ENCODE measurements at regions not wholly inside any gene's neighbourhood (a gene's known extent, or its start where the extent isn't known, plus 50 kb on each side); places are given as distances from the start of the nearest gene placed in this dataset.
A peak's percentile ranks its signal among the peaks of the same experiment; 100 is the strongest.

- Mint-ChIP-seq H3K4me1 (ENCODE audit: low read depth) (peaks cover 9% of the 10 kb centered on the region), H3K27ac (no peak overlapping the region), H3K9me3 (no peaks in the 10 kb centered on the region), H3K27me3 (ENCODE audit: low read depth) (peaks cover 24% of the 10 kb centered on the region), H3K36me3 (ENCODE audit: insufficient read depth in 2 of 2) (no peaks in the 10 kb centered on the region), H3K4me3 (no peak overlapping the region)
- ATAC-seq (replicated peaks in 1 of 2) = no peak
- DNase-seq = no peak
Observed at GRCh38 chr20:58022711-58023110, 205.7 kb downstream of the ANKRD60 start.

- no peaks in the 10 kb centered on the region for H3K36me3 Mint-ChIP-seq (ENCODE audit: insufficient read depth in 2 of 2)
- H3K4me3 Mint-ChIP-seq = no peak overlapping the region
- ATAC-seq (replicated peaks in 1 of 2) (no peak), DNase-seq (no peak)
- no peaks in the 10 kb centered on the region for H3K9me3 Mint-ChIP-seq
- peaks cover 33% of the 10 kb centered on the region for H3K27me3 Mint-ChIP-seq (ENCODE audit: low read depth)
- peaks cover 17% of the 10 kb centered on the region for H3K4me1 Mint-ChIP-seq (ENCODE audit: low read depth)
- H3K27ac Mint-ChIP-seq = no peak overlapping the region
Observed at GRCh38 chr20:58021481-58021880, 207.0 kb downstream of the ANKRD60 start.

- no peaks in the 10 kb centered on the region for H3K9me3 Mint-ChIP-seq
- H3K27ac Mint-ChIP-seq = no peak overlapping the region
- DNase-seq (no peak), ATAC-seq (replicated peaks in 1 of 2) (no peak)
- H3K36me3 Mint-ChIP-seq (ENCODE audit: insufficient read depth in 2 of 2) = no peaks in the 10 kb centered on the region
- no peak overlapping the region for H3K4me3 Mint-ChIP-seq
- peaks cover 39% of the 10 kb centered on the region for H3K27me3 Mint-ChIP-seq (ENCODE audit: low read depth)
- H3K4me1 Mint-ChIP-seq (ENCODE audit: low read depth) = peaks cover 17% of the 10 kb centered on the region
Observed at GRCh38 chr20:58020656-58021454, 207.6 kb downstream of the ANKRD60 start.

GRCh38 chr20:58019850-58020625, 208.4 kb downstream of the ANKRD60 start:
- DNase-seq = no peak
- no peaks in the 10 kb centered on the region for H3K9me3 Mint-ChIP-seq
- ATAC-seq (replicated peaks in 1 of 2) = no peak
- no peak overlapping the region for H3K27ac Mint-ChIP-seq
- no peaks in the 10 kb centered on the region for H3K36me3 Mint-ChIP-seq (ENCODE audit: insufficient read depth in 2 of 2)
- H3K27me3 Mint-ChIP-seq (ENCODE audit: low read depth) = peaks cover 42% of the 10 kb centered on the region
- H3K4me3 Mint-ChIP-seq = no peak overlapping the region
- peaks cover 24% of the 10 kb centered on the region for H3K4me1 Mint-ChIP-seq (ENCODE audit: low read depth)

- peaks cover 41% of the 10 kb centered on the region for H3K27me3 Mint-ChIP-seq (ENCODE audit: low read depth)
- ATAC-seq (replicated peaks in 1 of 2) (no peak), DNase-seq (no peak)
- no peaks in the 10 kb centered on the region for H3K9me3 Mint-ChIP-seq
- H3K27ac Mint-ChIP-seq = no peak overlapping the region
- H3K4me3 Mint-ChIP-seq = no peak overlapping the region
- peaks cover 32% of the 10 kb centered on the region for H3K4me1 Mint-ChIP-seq (ENCODE audit: low read depth)
- no peaks in the 10 kb centered on the region for H3K36me3 Mint-ChIP-seq (ENCODE audit: insufficient read depth in 2 of 2)
Observed at GRCh38 chr20:58019027-58019849, 209.2 kb downstream of the ANKRD60 start.

- ATAC-seq (replicated peaks in 1 of 2) (no peak), DNase-seq (no peak)
- H3K4me1 Mint-ChIP-seq (ENCODE audit: low read depth) = peaks cover 36% of the 10 kb centered on the region
- H3K36me3 Mint-ChIP-seq (ENCODE audit: insufficient read depth in 2 of 2) = no peaks in the 10 kb centered on the region
- peaks cover 43% of the 10 kb centered on the region for H3K27me3 Mint-ChIP-seq (ENCODE audit: low read depth)
- H3K27ac Mint-ChIP-seq = no peak overlapping the region
- H3K4me3 Mint-ChIP-seq = no peak overlapping the region
- H3K9me3 Mint-ChIP-seq = no peaks in the 10 kb centered on the region
Observed at GRCh38 chr20:58018590-58018989, 209.9 kb downstream of the ANKRD60 start.

GRCh38 chr20:58017970-58018530, 210.4 kb downstream of the ANKRD60 start:
- no peak overlapping the region for H3K27ac Mint-ChIP-seq
- H3K27me3 Mint-ChIP-seq (ENCODE audit: low read depth) = peaks cover 49% of the 10 kb centered on the region
- no peaks in the 10 kb centered on the region for H3K9me3 Mint-ChIP-seq
- ATAC-seq (replicated peaks in 1 of 2) (peak; percentile 65 to 66), DNase-seq (peak; percentile 32 to 52)
- no peaks in the 10 kb centered on the region for H3K36me3 Mint-ChIP-seq (ENCODE audit: insufficient read depth in 2 of 2)
- H3K4me3 Mint-ChIP-seq = peak overlapping the region in 1 of 2 donors; percentile 2
- peaks cover 36% of the 10 kb centered on the region for H3K4me1 Mint-ChIP-seq (ENCODE audit: low read depth)

GRCh38 chr20:58017231-58017969, 211.1 kb downstream of the ANKRD60 start:
- ATAC-seq (replicated peaks in 1 of 2) = no peak
- Mint-ChIP-seq H3K27ac (no peak overlapping the region), H3K36me3 (ENCODE audit: insufficient read depth in 2 of 2) (no peaks in the 10 kb centered on the region), H3K4me3 (peak overlapping the region in 1 of 2 donors; percentile 2), H3K27me3 (ENCODE audit: low read depth) (peaks cover 52% of the 10 kb centered on the region), H3K4me1 (ENCODE audit: low read depth) (peaks cover 36% of the 10 kb centered on the region), H3K9me3 (no peaks in the 10 kb centered on the region)
- DNase-seq = no peak

- Mint-ChIP-seq H3K27ac (no peak overlapping the region), H3K27me3 (ENCODE audit: low read depth) (peaks cover 55% of the 10 kb centered on the region), H3K4me3 (no peak overlapping the region), H3K36me3 (ENCODE audit: insufficient read depth in 2 of 2) (no peaks in the 10 kb centered on the region), H3K4me1 (ENCODE audit: low read depth) (peaks cover 36% of the 10 kb centered on the region), H3K9me3 (no peaks in the 10 kb centered on the region)
- ATAC-seq (replicated peaks in 1 of 2) (no peak), DNase-seq (no peak)
Observed at GRCh38 chr20:58016779-58017178, 211.7 kb downstream of the ANKRD60 start.

- H3K27ac Mint-ChIP-seq = no peak overlapping the region
- H3K4me1 Mint-ChIP-seq (ENCODE audit: low read depth) = peaks cover 36% of the 10 kb centered on the region
- H3K36me3 Mint-ChIP-seq (ENCODE audit: insufficient read depth in 2 of 2) = no peaks in the 10 kb centered on the region
- peak overlapping the region; percentile 40 to 42 for H3K4me3 Mint-ChIP-seq
- peak; percentile 41 to 44 for DNase-seq
- peak; percentile 90 to 91 for ATAC-seq (replicated peaks in 1 of 2)
- H3K27me3 Mint-ChIP-seq (ENCODE audit: low read depth) = peaks cover 62% of the 10 kb centered on the region
- no peaks in the 10 kb centered on the region for H3K9me3 Mint-ChIP-seq
Observed at GRCh38 chr20:58014628-58015315, 213.7 kb downstream of the ANKRD60 start.

GRCh38 chr20:58012731-58013510, 215.5 kb downstream of the ANKRD60 start:
- Mint-ChIP-seq H3K27me3 (ENCODE audit: low read depth) (peaks cover 80% of the 10 kb centered on the region), H3K27ac (no peak overlapping the region), H3K4me3 (no peak overlapping the region), H3K36me3 (ENCODE audit: insufficient read depth in 2 of 2) (no peaks in the 10 kb centered on the region), H3K4me1 (ENCODE audit: low read depth) (peaks cover 28% of the 10 kb centered on the region), H3K9me3 (no peaks in the 10 kb centered on the region)
- DNase-seq = no peak
- ATAC-seq (replicated peaks in 1 of 2) = no peak

Data from activated T-cell treated with anti-CD3 and anti-CD28 coated beads, Interleukin-2, amount 50 U/mL, for 72 hours (primary cell).